ENCODE measurements at regions not wholly inside any gene's neighbourhood (a gene's known extent, or its start where the extent isn't known, plus 50 kb on each side); places are given as distances from the start of the nearest gene placed in this dataset.
"Not testable (repeated sequence)": the region's sequence is repeated elsewhere in the genome, so short reads cannot be mapped to it uniquely, and the experiment has no call there.

GRCh38 chr13:108077284-108077683 lies 138.1 kb downstream of the LIG4 start (continued):
- TF ChIP-seq FOXP4 (CRISPR knock-in tag; IDR thresholded peaks at IDR 0.05; ENCODE audit: borderline replicate concordance), result no peak
- TF ChIP-seq ZNF217 (CRISPR knock-in tag; IDR thresholded peaks at IDR 0.05), result no peak

GRCh38 chr13:108074429-108074828 lies 140.9 kb downstream of the LIG4 start:
- in situ Hi-C loops (cut with MboI), result loop anchor here (25.0 kb wide), 1 partner anchor 262 kb away; no protein-coding TSS in a partner anchor
- BruUV-seq (replicated peaks); H3K9ac ChIP-seq (ENCODE audit: insufficient read depth in 1 of 2, low read depth in 2 of 2, low read length in 2 of 2); CTCF ChIA-PET (ENCODE audit: low intra/inter-chr PET ratio); DNase-seq (ENCODE audit: extremely low read depth in 1 of 4, low spot score in 3 of 4); H3K27me3 ChIP-seq (ENCODE audit: control insufficient read depth in 2 of 2, insufficient read depth in 2 of 2, low read length in 2 of 2); POLR2A ChIA-PET; ATAC-seq; H4K20me1 ChIP-seq (replicated peaks; ENCODE audit: control insufficient read depth, insufficient read depth, low read length); H2AFZ ChIP-seq (ENCODE audit: low read depth, low read length); H3K4me2 ChIP-seq (ENCODE audit: insufficient read depth, low read length); H3K4me3 ChIP-seq; H3K9me1 ChIP-seq (ENCODE audit: control insufficient read depth, insufficient read depth, low read length); H3K4me1 ChIP-seq (replicated peaks in 1 of 2; ENCODE audit: control insufficient read depth in 2 of 2, insufficient read depth in 2 of 2, low read length in 2 of 2); FAIRE-seq; H3K9me3 ChIP-seq (replicated peaks; ENCODE audit: control insufficient read depth, insufficient read depth, low read depth, low read length); intact Hi-C loops (cut with micrococcal nuclease); H3K79me2 ChIP-seq (ENCODE audit: control insufficient read depth, insufficient read depth, low read length); H3K27ac ChIP-seq (ENCODE audit: extremely low read depth, low read depth, low read length); H3K36me3 ChIP-seq (ENCODE audit: control insufficient read depth, insufficient read depth, low read length): not testable (repeated sequence)
- WGBS (ENCODE audit: insufficient coverage, low coverage, missing lambda C conversion rate), result 0% methylated on average over 3 of the region's 5 CpGs

All from K562 (cell line).